SK-N-MC (cell line): ENCODE measurements at regions not wholly inside any gene's neighbourhood (a gene's known extent, or its start where the extent isn't known, plus 50 kb on each side); places are given as distances from the start of the nearest gene placed in this dataset.

Experiments
- EZH2 ChIP-seq: fragments of 200-600 bp; sonication (generic); IDR thresholded peaks from one replicate; pipeline ENCODE4 v1.6.1; 2017; ENCODE audit warnings: antibody characterized with exemption
- POLR2AphosphoS5 ChIP-seq: IDR thresholded peaks from 2 replicates; pipeline ENCODE4 v1.6.1; 2012; ENCODE audit warnings: mild to moderate bottlenecking, low read depth, low read length, borderline replicate concordance

- no peak for TF ChIP-seq EZH2
- no peak for TF ChIP-seq POLR2AphosphoS5
Observed at GRCh38 chr6:19024737-19025136, 637.6 kb downstream of the RNF144B start.
